ENCODE measurements at regions not wholly inside any gene's neighbourhood (a gene's known extent, or its start where the extent isn't known, plus 50 kb on each side); places are given as distances from the start of the nearest gene placed in this dataset.

DNA sequence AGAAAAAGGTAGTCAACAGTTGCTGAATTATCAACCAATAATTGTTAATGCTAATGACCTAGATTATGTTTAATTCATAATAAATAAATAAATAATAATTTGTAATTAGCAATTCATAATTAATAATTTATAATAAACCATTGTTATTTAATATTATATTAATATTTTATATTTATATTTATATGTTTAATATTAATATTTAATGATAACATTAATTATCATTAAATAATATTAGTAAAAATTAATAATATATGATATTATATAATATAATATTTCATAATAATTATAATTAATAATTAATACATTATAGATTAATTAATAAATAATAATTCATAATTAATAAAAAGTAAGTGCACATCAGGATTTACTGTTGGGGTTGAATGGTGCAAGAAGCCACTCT is 389.4 kb upstream of the RGPD4 start:
- no peak for DNase-seq (ENCODE audit: low read depth)
- in situ Hi-C loops (cut with HindIII; ENCODE audit: low sequenced_read_pairs) = no loop called here
- TF ChIP-seq, protein P1, sequence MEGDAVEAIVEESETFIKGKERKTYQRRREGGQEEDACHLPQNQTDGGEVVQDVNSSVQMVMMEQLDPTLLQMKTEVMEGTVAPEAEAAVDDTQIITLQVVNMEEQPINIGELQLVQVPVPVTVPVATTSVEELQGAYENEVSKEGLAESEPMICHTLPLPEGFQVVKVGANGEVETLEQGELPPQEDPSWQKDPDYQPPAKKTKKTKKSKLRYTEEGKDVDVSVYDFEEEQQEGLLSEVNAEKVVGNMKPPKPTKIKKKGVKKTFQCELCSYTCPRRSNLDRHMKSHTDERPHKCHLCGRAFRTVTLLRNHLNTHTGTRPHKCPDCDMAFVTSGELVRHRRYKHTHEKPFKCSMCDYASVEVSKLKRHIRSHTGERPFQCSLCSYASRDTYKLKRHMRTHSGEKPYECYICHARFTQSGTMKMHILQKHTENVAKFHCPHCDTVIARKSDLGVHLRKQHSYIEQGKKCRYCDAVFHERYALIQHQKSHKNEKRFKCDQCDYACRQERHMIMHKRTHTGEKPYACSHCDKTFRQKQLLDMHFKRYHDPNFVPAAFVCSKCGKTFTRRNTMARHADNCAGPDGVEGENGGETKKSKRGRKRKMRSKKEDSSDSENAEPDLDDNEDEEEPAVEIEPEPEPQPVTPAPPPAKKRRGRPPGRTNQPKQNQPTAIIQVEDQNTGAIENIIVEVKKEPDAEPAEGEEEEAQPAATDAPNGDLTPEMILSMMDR (IDR thresholded peaks at IDR 0.05; ENCODE audit: low read depth, low read length, missing control alignments) = no peak
- no peak overlapping the region for H3K4me3 ChIP-seq (ENCODE audit: low read depth, low read length)

- TF ChIP-seq, protein P1 (IDR thresholded peaks at IDR 0.05; ENCODE audit: low read depth, low read length, missing control alignments) = no peak
- no peak overlapping the region for H3K4me3 ChIP-seq (ENCODE audit: low read depth, low read length)
- in situ Hi-C loops (cut with HindIII; ENCODE audit: low sequenced_read_pairs) = no loop called here
- DNase-seq (ENCODE audit: low read depth) = no peak
Observed at GRCh38 chr2:107437807-107438206, 388.9 kb upstream of the RGPD4 start.

GRCh38 chr2:107448160-107448559 is 378.5 kb upstream of the RGPD4 start:
- no peak for DNase-seq (ENCODE audit: low read depth)
- TF ChIP-seq, protein P1 (IDR thresholded peaks at IDR 0.05; ENCODE audit: low read depth, low read length, missing control alignments) = no peak
- H3K4me3 ChIP-seq (ENCODE audit: low read depth, low read length) = no peak overlapping the region
- in situ Hi-C loops (cut with HindIII; ENCODE audit: low sequenced_read_pairs) = no loop called here

GRCh38 chr2:107461301-107461700 is 365.4 kb upstream of the RGPD4 start:
- DNase-seq (ENCODE audit: low read depth) = no peak
- TF ChIP-seq, protein P1 (IDR thresholded peaks at IDR 0.05; ENCODE audit: low read depth, low read length, missing control alignments) = no peak
- in situ Hi-C loops (cut with HindIII; ENCODE audit: low sequenced_read_pairs) = no loop called here
- H3K4me3 ChIP-seq (ENCODE audit: low read depth, low read length) = no peak overlapping the region

- no peak for DNase-seq (ENCODE audit: low read depth)
- TF ChIP-seq, protein P1 (IDR thresholded peaks at IDR 0.05; ENCODE audit: low read depth, low read length, missing control alignments) = no peak
- H3K4me3 ChIP-seq (ENCODE audit: low read depth, low read length) = no peak overlapping the region
- in situ Hi-C loops (cut with HindIII; ENCODE audit: low sequenced_read_pairs) = no loop called here
Observed at GRCh38 chr2:107462181-107462580, 364.5 kb upstream of the RGPD4 start.

DNA sequence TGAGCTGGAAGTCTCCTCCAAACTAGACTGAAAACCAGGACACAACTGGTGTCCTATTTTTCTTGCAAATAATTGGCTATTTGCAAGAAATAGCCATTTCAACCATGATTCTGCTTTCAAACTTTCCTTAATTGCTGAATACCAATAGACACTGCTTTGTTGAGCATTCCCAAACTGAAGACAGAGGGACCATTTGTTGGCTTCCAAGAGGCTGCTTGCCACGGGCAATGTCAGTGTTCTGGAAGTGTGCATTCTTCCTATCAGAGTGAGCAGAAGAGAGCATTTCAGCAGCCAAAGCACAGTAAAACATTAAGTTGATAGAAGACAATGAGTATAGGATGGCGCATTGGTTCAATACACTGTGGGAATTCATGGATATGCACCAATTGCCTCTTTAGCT is 360.5 kb upstream of the RGPD4 start:
- in situ Hi-C loops (cut with HindIII; ENCODE audit: low sequenced_read_pairs) = no loop called here
- TF ChIP-seq, protein P1 (IDR thresholded peaks at IDR 0.05; ENCODE audit: low read depth, low read length, missing control alignments) = no peak
- no peak overlapping the region for H3K4me3 ChIP-seq (ENCODE audit: low read depth, low read length)
- DNase-seq (ENCODE audit: low read depth) = no peak

All from astrocyte of the cerebellum (primary cell).